Endothelial cell of umbilical vein (primary cell): ENCODE measurements at regions not wholly inside any gene's neighbourhood (a gene's known extent, or its start where the extent isn't known, plus 50 kb on each side); places are given as distances from the start of the nearest gene placed in this dataset.

Source experiments
- BruUV-seq: library from RNA; stranded (reverse); fragments of 400-500 nt; replicated peaks from 2 replicates; lab custom pipeline; 2021; lab: Mats Ljungman, UMichigan
- CTCF ChIA-PET: fragments of 300-600, 350-600 bp; sonication (Branson Sonifier 250); formaldehyde crosslinking; loops from one replicate; lab custom pipeline; 2021; ENCODE audit warnings: antibody characterized with exemption, inconsistent platforms; lab: Charles Lee
- POLR2A ChIA-PET: fragments of 300-600, 350-600 bp; sonication (Branson Sonifier 250); formaldehyde crosslinking; loops from one replicate; lab custom pipeline; 2021; ENCODE audit warnings: antibody characterized with exemption, inconsistent platforms; lab: Charles Lee
- DNase-seq: peaks from one replicate; pipeline ENCODE4 v3.0.0-alpha.2; 2011; ENCODE audit warnings: low read depth, low spot score
- FAIRE-seq: peaks from 2 replicates; lab custom pipeline; 2011; peaks lifted over from hg19 to GRCh38; lab: Jason Lieb, UNC
- H2AFZ ChIP-seq: 2 replicates; pipeline ENCODE4 v1.6.0; 2012; ENCODE audit warnings: low read depth, low read length, control low read depth, inconsistent platforms
- H3K27ac ChIP-seq: 2 replicates; pipeline ENCODE4 v1.5.1; 2011; ENCODE audit warnings: low read depth, mild to moderate bottlenecking, control low read depth, low read length, moderate library complexity; ENCODE audit not compliant: insufficient read depth
- H3K27me3 ChIP-seq, 2 experiments: 2 replicates each; pipeline versions ENCODE4 v1.6.0 to v1.6.1; 2011; ENCODE audit warnings: low read length in 2 of 2, mixed read lengths in 1 of 2; ENCODE audit not compliant: control insufficient read depth in 2 of 2, insufficient read depth in 2 of 2
- H3K36me3 ChIP-seq, 2 experiments: 2 replicates in 1 of 2; 3 replicates in 1 of 2; pipeline ENCODE4 v1.5.1; 2011; ENCODE audit warnings: low read length in 2 of 2, mild to moderate bottlenecking in 1 of 2, moderate library complexity in 1 of 2; ENCODE audit not compliant: control insufficient read depth in 2 of 2, insufficient read depth in 2 of 2; ENCODE audit errors: extremely low read depth in 1 of 2
- H3K4me1 ChIP-seq: 3 replicates; pipeline ENCODE4 v1.5.1; 2011; ENCODE audit warnings: mild to moderate bottlenecking, low read length; ENCODE audit not compliant: control insufficient read depth, insufficient read depth; ENCODE audit errors: extremely low read depth
- H3K4me2 ChIP-seq: 2 replicates; pipeline ENCODE4 v1.6.1; 2011; ENCODE audit warnings: low read length, control low read depth, mixed read lengths; ENCODE audit not compliant: insufficient read depth
- H3K4me3 ChIP-seq, 3 experiments: fragments of 200-600 bp in 1 of 3; sonication (generic), shearing (Covaris generic) in 1 of 3; replicated peaks in 1 of 3; 2 replicates each; pipeline ENCODE4 v1.5.1; 2011 to 2016; ENCODE audit warnings: control low read depth in 3 of 3, low read length in 3 of 3, mild to moderate bottlenecking in 2 of 3, inconsistent platforms in 1 of 3, low read depth in 1 of 3, moderate library complexity in 1 of 3; ENCODE audit not compliant: insufficient read depth in 1 of 3
- H3K79me2 ChIP-seq: 2 replicates; pipeline ENCODE4 v1.6.0; 2012; ENCODE audit warnings: low read length, inconsistent platforms; ENCODE audit not compliant: control insufficient read depth, insufficient read depth
- H3K9ac ChIP-seq: replicated peaks from 2 replicates; pipeline ENCODE3; 2011; ENCODE audit warnings: low read length, control low read depth; ENCODE audit not compliant: insufficient read depth; ENCODE audit errors: extremely low read depth
- H3K9me1 ChIP-seq: replicated peaks from 3 replicates; pipeline ENCODE4 v1.6.0; 2011; ENCODE audit warnings: mild to moderate bottlenecking, low read length; ENCODE audit not compliant: control insufficient read depth, insufficient read depth; ENCODE audit errors: extremely low read depth
- H3K9me3 ChIP-seq: replicated peaks from 2 replicates; pipeline ENCODE4 v1.5.1; 2012; ENCODE audit warnings: low read length, inconsistent platforms; ENCODE audit not compliant: control insufficient read depth, insufficient read depth
- H4K20me1 ChIP-seq: replicated peaks from 2 replicates; pipeline ENCODE3; 2011; ENCODE audit warnings: mild to moderate bottlenecking, low read length; ENCODE audit not compliant: control insufficient read depth, insufficient read depth; ENCODE audit errors: extremely low read depth
- CTCF ChIP-seq, 2 donors: IDR thresholded peaks; 1 replicate in 1 of 2; 2 replicates in 1 of 2; pipeline ENCODE4 v1.5.1; 2011; ENCODE audit warnings: low read length in 2 of 2, mild to moderate bottlenecking in 2 of 2, moderate library complexity in 2 of 2, control low read depth in 1 of 2, inconsistent platforms in 1 of 2, low read depth in 1 of 2; ENCODE audit not compliant: insufficient read depth in 1 of 2; ENCODE audit errors: extremely low read depth in 1 of 2
- EZH2 ChIP-seq: IDR thresholded peaks from 2 replicates; pipeline ENCODE4 v1.6.1; 2012; ENCODE audit warnings: borderline replicate concordance, low read depth, mild to moderate bottlenecking, moderate library complexity, low read length, inconsistent platforms; ENCODE audit not compliant: severe bottlenecking
- FOS ChIP-seq: IDR thresholded peaks from 2 replicates; pipeline ENCODE4 v1.6.1; 2011; ENCODE audit warnings: mild to moderate bottlenecking, low read length, moderate library complexity, borderline replicate concordance; ENCODE audit not compliant: insufficient read depth
- GATA2 ChIP-seq: IDR thresholded peaks from 2 replicates; pipeline ENCODE4 v1.7.0; 2011; ENCODE audit warnings: low read depth, mild to moderate bottlenecking, moderate library complexity, mixed read lengths, low read length; ENCODE audit not compliant: insufficient read length, insufficient read depth
- JUN ChIP-seq: IDR thresholded peaks from 2 replicates; pipeline ENCODE4 v1.6.1; 2011; ENCODE audit warnings: borderline replicate concordance, low read depth; ENCODE audit not compliant: insufficient read length, insufficient read depth
- MAX ChIP-seq: IDR thresholded peaks from 2 replicates; pipeline ENCODE4 v1.6.1; 2011; ENCODE audit not compliant: insufficient read depth, insufficient read length
- MYC ChIP-seq: IDR thresholded peaks from one replicate; pipeline ENCODE4 v1.6.1; 2011; ENCODE audit warnings: mild to moderate bottlenecking, low read depth, low read length
- POLR2A ChIP-seq: IDR thresholded peaks from 2 replicates; pipeline ENCODE4 v1.6.1; 2012; ENCODE audit warnings: low read depth, mild to moderate bottlenecking, control low read depth, low read length
- POLR2AphosphoS5 ChIP-seq: IDR thresholded peaks from 2 replicates; pipeline ENCODE4 v1.6.1; 2012; ENCODE audit warnings: low read depth, mild to moderate bottlenecking, control low read depth, low read length, moderate library complexity; ENCODE audit not compliant: insufficient read depth
- dilution Hi-C: fragments of 300-500 bp; cut with MboI; formaldehyde crosslinking; loops from one replicate; pipeline ENCODE4 v1.15.0; 2019; ENCODE audit warnings: low sequenced_read_pairs; ENCODE audit not compliant: extremely low pct_ligation_motif_present
- intact Hi-C: fragments of 100-400 bp; cut with micrococcal nuclease; formaldehyde crosslinking; loops from one replicate; pipeline ENCODE4 v1.10.0; 2022

DNA sequence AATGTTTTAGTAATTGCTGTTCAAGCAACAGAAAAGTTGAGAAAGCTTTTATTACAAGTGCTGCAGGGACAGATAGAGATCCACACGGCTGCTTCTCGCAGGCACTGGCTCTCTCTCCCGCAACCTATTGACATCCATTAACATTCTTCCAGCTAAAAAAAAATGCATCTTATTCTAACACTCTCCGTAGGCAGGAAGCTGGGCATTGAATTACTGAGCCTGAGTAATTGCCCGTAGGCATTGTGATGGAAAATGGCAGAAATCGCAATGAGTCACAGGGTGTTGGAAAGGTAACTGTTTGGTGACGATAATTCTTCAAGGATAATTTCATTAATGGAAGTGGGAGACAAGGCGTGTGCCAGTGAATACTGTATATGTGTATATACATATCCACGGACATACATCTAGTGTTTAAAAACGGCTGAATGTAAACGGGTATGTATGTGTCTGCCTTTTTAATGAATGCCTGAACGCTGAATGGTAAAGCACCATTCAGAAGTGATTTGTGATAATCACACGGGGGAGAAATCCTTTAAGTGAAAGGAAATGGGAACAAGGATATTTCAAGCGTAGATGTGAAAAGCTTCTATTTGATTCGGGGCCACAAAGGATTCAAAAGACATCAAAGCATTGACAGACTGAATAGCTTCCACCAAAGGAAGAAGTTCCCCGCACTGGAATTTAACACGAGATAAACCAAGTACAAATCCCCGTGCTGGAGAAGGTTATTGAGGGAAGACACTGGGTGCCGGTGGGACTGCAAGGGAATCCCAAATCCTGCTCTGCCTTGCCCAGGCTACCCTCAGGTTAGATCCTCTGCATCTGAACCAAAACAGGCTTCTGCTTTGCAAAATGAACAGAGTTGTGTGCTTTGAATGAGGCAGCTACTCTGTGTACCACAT, 567.2 kb downstream of the NPHP4 start:
- POLR2A ChIA-PET = no interaction called here
- Histone ChIP-seq H2AFZ (no peak overlapping the region), H4K20me1 (no peaks in the 10 kb centered on the region), H3K4me3 (no peak overlapping the region), H3K4me1 (no peaks in the 10 kb centered on the region), H3K36me3 (no peaks in the 10 kb centered on the region), H3K27me3 (no peaks in the 10 kb centered on the region), H3K79me2 (no peaks in the 10 kb centered on the region), H3K9ac (no peak overlapping the region), H3K27ac (no peak overlapping the region), H3K4me2 (no peak overlapping the region), H3K9me1 (no peaks in the 10 kb centered on the region), H3K9me3 (peaks cover 2% of the 10 kb centered on the region)
- DNase-seq (no peak), FAIRE-seq (no peak)
- no TSS peak for BruUV-seq
- intact Hi-C loops (no loop called here), dilution Hi-C loops (no loop called here)
- TF ChIP-seq FOS = no peak
- TF ChIP-seq POLR2A = no peak
- TF ChIP-seq MAX = no peak
- TF ChIP-seq POLR2AphosphoS5 = no peak
- no peak for TF ChIP-seq CTCF (IDR thresholded peaks at IDR 0.05; ENCODE audit: extremely low read depth in 1 of 2, insufficient read depth in 1 of 2, low read depth in 1 of 2, low read length in 2 of 2)
- no peak for TF ChIP-seq JUN
- TF ChIP-seq EZH2 = no peak
- no peak for TF ChIP-seq GATA2
- TF ChIP-seq MYC = no peak
- CTCF ChIA-PET = no interaction called here
